HepG2 (cell line): ENCODE measurements at regions not wholly inside any gene's neighbourhood (a gene's known extent, or its start where the extent isn't known, plus 50 kb on each side); places are given as distances from the start of the nearest gene placed in this dataset.

Source experiments
- BCL6 ChIP-seq: IDR thresholded peaks from 2 replicates; pipeline ENCODE4 v1.6.1; 2016; ENCODE audit warnings: missing genetic modification reagents, missing compliant biosample characterization
- CENPX ChIP-seq: sonication (generic); formaldehyde crosslinking; IDR thresholded peaks from 2 replicates; pipeline ENCODE4 v1.9.0; 2021; ENCODE audit warnings: mild to moderate bottlenecking, missing genetic modification reagents, moderate library complexity
- FOXJ3 ChIP-seq: sonication (generic); formaldehyde crosslinking; IDR thresholded peaks from 2 replicates; pipeline ENCODE4 v1.4.0; 2020; ENCODE audit warnings: missing genetic modification reagents, mild to moderate bottlenecking, borderline replicate concordance
- MBNL3 ChIP-seq: fragments of 250-450 bp; sonication (Bioruptor Pico); conservative IDR thresholded peaks from 2 replicates; pipeline ENCODE4 v1.8.0; 2022; ENCODE audit warnings: mild to moderate bottlenecking, inconsistent platforms
- NCOR1 ChIP-seq: fragments of 200-600 bp; sonication (generic); IDR thresholded peaks from 2 replicates; pipeline ENCODE4 v1.7.0; 2017; ENCODE audit warnings: antibody characterized with exemption, low read length, borderline replicate concordance
- NFYC ChIP-seq: IDR thresholded peaks from 2 replicates; pipeline ENCODE4 v1.6.1; 2016; ENCODE audit warnings: missing genetic modification reagents, missing compliant biosample characterization
- PHF5A ChIP-seq: IDR thresholded peaks from one replicate; pipeline ENCODE4 v1.6.1; 2018; ENCODE audit warnings: low read depth, missing genetic modification reagents; ENCODE audit not compliant: unreplicated experiment
- SOX13 ChIP-seq, 3 experiments: fragments of 450-650 bp in 1 of 3; sonication (generic) in 1 of 3; formaldehyde crosslinking in 1 of 3; IDR thresholded peaks in 2 of 3; conservative IDR thresholded peaks in 1 of 3; 2 replicates each; pipeline versions ENCODE4 v1.5.0 to v1.6.1; 2016 to 2020; ENCODE audit warnings: antibody characterized with exemption in 1 of 3, mild to moderate bottlenecking in 1 of 3, missing compliant biosample characterization in 1 of 3, missing genetic modification reagents in 1 of 3, moderate library complexity in 1 of 3
- ZNF124 ChIP-seq: sonication (generic); formaldehyde crosslinking; IDR thresholded peaks from 2 replicates; pipeline ENCODE4 v1.4.0; 2020; ENCODE audit warnings: missing genetic modification reagents
- ZNF749 ChIP-seq: sonication (generic); formaldehyde crosslinking; IDR thresholded peaks from 2 replicates; pipeline ENCODE4 v1.8.0; 2022; ENCODE audit warnings: mild to moderate bottlenecking, missing genetic modification reagents, moderate library complexity, borderline replicate concordance
- ZNF766 ChIP-seq: sonication (generic); formaldehyde crosslinking; IDR thresholded peaks from 2 replicates; pipeline ENCODE4 v1.5.0; 2020; ENCODE audit warnings: missing genetic modification reagents, borderline replicate concordance
- TF ChIP-seq, protein P1 (sequence below), 2 experiments: sonication (generic) in 1 of 2; formaldehyde crosslinking in 1 of 2; IDR thresholded peaks; 2 replicates each; pipeline versions ENCODE4 v1.4.0 to v1.6.1; 2018 to 2020; ENCODE audit warnings: missing genetic modification reagents in 2 of 2, borderline replicate concordance in 1 of 2, low read depth in 1 of 2, mild to moderate bottlenecking in 1 of 2, missing biosample characterization in 1 of 2
- TF ChIP-seq, protein P2 (sequence below): sonication (generic); formaldehyde crosslinking; IDR thresholded peaks from 2 replicates; pipeline ENCODE4 v1.4.0; 2020; ENCODE audit warnings: missing genetic modification reagents
- TF ChIP-seq, protein P3 (sequence below): sonication (generic); formaldehyde crosslinking; IDR thresholded peaks from 2 replicates; pipeline ENCODE4 v1.4.0; 2020; ENCODE audit warnings: missing genetic modification reagents, borderline replicate concordance
- TF ChIP-seq, protein P4 (sequence below): fragments of 450-650 bp; IDR thresholded peaks from 2 replicates; pipeline ENCODE4 v1.6.1; 2016

DNA sequence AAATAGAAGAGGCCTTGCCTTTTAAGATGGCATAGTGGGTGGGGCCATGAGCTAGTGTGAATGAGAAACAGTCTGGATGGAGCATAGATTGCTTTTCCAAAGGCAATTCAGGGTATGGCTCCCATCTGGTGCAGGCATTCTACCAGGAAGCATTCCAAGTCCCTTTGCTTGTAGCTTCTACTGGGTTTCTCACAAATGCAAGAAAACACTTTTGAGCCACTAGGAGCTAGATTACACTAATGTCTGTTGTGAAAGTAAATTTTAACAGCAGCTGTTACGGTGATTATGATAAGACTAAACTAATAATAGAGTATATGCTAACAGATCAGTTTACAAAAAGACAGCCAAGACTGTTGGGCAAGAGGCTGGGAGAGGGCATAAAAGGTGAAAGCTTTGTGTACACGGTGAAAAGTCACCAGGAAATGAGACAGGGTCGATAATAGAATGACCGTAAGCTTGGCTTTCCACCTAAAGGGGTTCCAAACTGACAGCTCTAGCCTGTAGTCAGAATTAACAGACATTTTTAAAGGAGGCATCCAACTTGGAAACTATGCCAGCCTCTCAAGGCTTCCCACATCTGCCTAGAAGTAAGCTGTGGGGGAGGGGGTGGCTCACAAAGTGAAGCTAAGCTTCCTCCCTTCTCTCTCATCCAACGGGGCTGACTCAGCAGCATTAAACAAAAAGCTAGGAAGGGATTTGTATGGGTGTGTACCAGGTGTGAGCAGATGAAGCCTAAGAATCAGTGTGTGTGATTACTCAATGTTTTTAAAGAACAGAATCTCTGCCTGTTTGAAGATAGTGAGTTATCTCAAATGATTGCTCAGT lies 61.1 kb upstream of the GPD1L start (continued):
- TF ChIP-seq ZNF766 (CRISPR knock-in tag) (no peak), SOX13 (IDR thresholded peaks at IDR 0.05) (peak; percentile 74), SOX13 (CRISPR knock-in tag; conservative IDR thresholded peaks at IDR 0.05 in 1 of 2, IDR thresholded peaks at IDR 0.05 in 1 of 2) (peak in 1 of 2 experiments; percentile 93; a peak in 2 of 4 replicates), ZNF749 (CRISPR knock-in tag) (peak; percentile 29; the same call in 1 of the 2 replicates), BCL6 (peak; percentile 98), FOXJ3 (CRISPR knock-in tag) (peak; percentile 95), CENPX (no peak), MBNL3 (no peak), ZNF124 (CRISPR knock-in tag) (peak; percentile 56; the same call in 1 of the 2 replicates), NCOR1 (peak; percentile 77; the same call in 1 of the 2 replicates), NFYC (CRISPR knock-in tag) (no peak), PHF5A (CRISPR knock-in tag) (no peak)
- TF ChIP-seq, protein P1, sequence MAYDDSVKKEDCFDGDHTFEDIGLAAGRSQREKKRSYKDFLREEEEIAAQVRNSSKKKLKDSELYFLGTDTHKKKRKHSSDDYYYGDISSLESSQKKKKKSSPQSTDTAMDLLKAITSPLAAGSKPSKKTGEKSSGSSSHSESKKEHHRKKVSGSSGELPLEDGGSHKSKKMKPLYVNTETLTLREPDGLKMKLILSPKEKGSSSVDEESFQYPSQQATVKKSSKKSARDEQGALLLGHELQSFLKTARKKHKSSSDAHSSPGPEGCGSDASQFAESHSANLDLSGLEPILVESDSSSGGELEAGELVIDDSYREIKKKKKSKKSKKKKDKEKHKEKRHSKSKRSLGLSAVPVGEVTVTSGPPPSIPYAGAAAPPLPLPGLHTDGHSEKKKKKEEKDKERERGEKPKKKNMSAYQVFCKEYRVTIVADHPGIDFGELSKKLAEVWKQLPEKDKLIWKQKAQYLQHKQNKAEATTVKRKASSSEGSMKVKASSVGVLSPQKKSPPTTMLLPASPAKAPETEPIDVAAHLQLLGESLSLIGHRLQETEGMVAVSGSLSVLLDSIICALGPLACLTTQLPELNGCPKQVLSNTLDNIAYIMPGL (CRISPR knock-in tag; IDR thresholded peaks at IDR 0.05; ENCODE audit: borderline replicate concordance in 1 of 2, low read depth in 1 of 2): 0 out of 4 replicates have a peak, but pooled peaks of 1 of the 2 experiments have one; percentile 18
- TF ChIP-seq, protein P2, sequence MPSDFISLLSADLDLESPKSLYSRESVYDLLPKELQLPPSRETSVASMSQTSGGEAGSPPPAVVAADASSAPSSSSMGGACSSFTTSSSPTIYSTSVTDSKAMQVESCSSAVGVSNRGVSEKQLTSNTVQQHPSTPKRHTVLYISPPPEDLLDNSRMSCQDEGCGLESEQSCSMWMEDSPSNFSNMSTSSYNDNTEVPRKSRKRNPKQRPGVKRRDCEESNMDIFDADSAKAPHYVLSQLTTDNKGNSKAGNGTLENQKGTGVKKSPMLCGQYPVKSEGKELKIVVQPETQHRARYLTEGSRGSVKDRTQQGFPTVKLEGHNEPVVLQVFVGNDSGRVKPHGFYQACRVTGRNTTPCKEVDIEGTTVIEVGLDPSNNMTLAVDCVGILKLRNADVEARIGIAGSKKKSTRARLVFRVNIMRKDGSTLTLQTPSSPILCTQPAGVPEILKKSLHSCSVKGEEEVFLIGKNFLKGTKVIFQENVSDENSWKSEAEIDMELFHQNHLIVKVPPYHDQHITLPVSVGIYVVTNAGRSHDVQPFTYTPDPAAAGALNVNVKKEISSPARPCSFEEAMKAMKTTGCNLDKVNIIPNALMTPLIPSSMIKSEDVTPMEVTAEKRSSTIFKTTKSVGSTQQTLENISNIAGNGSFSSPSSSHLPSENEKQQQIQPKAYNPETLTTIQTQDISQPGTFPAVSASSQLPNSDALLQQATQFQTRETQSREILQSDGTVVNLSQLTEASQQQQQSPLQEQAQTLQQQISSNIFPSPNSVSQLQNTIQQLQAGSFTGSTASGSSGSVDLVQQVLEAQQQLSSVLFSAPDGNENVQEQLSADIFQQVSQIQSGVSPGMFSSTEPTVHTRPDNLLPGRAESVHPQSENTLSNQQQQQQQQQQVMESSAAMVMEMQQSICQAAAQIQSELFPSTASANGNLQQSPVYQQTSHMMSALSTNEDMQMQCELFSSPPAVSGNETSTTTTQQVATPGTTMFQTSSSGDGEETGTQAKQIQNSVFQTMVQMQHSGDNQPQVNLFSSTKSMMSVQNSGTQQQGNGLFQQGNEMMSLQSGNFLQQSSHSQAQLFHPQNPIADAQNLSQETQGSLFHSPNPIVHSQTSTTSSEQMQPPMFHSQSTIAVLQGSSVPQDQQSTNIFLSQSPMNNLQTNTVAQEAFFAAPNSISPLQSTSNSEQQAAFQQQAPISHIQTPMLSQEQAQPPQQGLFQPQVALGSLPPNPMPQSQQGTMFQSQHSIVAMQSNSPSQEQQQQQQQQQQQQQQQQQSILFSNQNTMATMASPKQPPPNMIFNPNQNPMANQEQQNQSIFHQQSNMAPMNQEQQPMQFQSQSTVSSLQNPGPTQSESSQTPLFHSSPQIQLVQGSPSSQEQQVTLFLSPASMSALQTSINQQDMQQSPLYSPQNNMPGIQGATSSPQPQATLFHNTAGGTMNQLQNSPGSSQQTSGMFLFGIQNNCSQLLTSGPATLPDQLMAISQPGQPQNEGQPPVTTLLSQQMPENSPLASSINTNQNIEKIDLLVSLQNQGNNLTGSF (CRISPR knock-in tag): no peak
- TF ChIP-seq, protein P3, sequence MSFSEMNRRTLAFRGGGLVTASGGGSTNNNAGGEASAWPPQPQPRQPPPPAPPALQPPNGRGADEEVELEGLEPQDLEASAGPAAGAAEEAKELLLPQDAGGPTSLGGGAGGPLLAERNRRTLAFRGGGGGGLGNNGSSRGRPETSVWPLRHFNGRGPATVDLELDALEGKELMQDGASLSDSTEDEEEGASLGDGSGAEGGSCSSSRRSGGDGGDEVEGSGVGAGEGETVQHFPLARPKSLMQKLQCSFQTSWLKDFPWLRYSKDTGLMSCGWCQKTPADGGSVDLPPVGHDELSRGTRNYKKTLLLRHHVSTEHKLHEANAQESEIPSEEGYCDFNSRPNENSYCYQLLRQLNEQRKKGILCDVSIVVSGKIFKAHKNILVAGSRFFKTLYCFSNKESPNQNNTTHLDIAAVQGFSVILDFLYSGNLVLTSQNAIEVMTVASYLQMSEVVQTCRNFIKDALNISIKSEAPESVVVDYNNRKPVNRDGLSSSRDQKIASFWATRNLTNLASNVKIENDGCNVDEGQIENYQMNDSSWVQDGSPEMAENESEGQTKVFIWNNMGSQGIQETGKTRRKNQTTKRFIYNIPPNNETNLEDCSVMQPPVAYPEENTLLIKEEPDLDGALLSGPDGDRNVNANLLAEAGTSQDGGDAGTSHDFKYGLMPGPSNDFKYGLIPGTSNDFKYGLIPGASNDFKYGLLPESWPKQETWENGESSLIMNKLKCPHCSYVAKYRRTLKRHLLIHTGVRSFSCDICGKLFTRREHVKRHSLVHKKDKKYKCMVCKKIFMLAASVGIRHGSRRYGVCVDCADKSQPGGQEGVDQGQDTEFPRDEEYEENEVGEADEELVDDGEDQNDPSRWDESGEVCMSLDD: 0 out of 2 replicates have a peak, but pooled peaks have one; percentile 17
- TF ChIP-seq, protein P4, sequence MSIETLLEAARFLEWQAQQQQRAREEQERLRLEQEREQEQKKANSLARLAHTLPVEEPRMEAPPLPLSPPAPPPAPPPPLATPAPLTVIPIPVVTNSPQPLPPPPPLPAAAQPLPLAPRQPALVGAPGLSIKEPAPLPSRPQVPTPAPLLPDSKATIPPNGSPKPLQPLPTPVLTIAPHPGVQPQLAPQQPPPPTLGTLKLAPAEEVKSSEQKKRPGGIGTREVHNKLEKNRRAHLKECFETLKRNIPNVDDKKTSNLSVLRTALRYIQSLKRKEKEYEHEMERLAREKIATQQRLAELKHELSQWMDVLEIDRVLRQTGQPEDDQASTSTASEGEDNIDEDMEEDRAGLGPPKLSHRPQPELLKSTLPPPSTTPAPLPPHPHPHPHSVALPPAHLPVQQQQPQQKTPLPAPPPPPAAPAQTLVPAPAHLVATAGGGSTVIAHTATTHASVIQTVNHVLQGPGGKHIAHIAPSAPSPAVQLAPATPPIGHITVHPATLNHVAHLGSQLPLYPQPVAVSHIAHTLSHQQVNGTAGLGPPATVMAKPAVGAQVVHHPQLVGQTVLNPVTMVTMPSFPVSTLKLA: no peak
